Mesendoderm (in vitro differentiated cells): ENCODE measurements at regions not wholly inside any gene's neighbourhood (a gene's known extent, or its start where the extent isn't known, plus 50 kb on each side); places are given as distances from the start of the nearest gene placed in this dataset.

ENCODE experiments used
- DNase-seq: peaks from one replicate; pipeline ENCODE4 v3.0.0; 2013
- H2AK5ac ChIP-seq: 2 replicates; pipeline ENCODE4 v1.6.1; 2013; ENCODE audit warnings: low read length, inconsistent platforms
- H2BK120ac ChIP-seq: 2 replicates; pipeline ENCODE4 v1.6.1; 2013; ENCODE audit warnings: low read depth, mild to moderate bottlenecking, low read length, moderate library complexity, mixed read lengths
- H2BK15ac ChIP-seq: replicated peaks from 2 replicates; pipeline ENCODE4 v1.6.1; 2013; ENCODE audit warnings: low read depth, mild to moderate bottlenecking, moderate library complexity
- H2BK5ac ChIP-seq: 2 replicates; pipeline ENCODE4 v1.6.1; 2013; ENCODE audit warnings: low read length, inconsistent platforms
- H3K18ac ChIP-seq: 2 replicates; pipeline ENCODE4 v1.6.1; 2013; ENCODE audit warnings: mild to moderate bottlenecking, low read length, mixed read lengths
- H3K23ac ChIP-seq: one replicate; pipeline ENCODE4 v1.6.1; 2013; ENCODE audit warnings: low read length
- H3K27ac ChIP-seq: 2 replicates; pipeline ENCODE4 v1.5.1; 2013; ENCODE audit warnings: low read depth, mild to moderate bottlenecking, inconsistent platforms, low read length, moderate library complexity
- H3K27me3 ChIP-seq: 2 replicates; pipeline ENCODE4 v1.6.1; 2013; ENCODE audit warnings: low read length, control low read depth, mild to moderate bottlenecking, inconsistent platforms; ENCODE audit not compliant: insufficient read depth, poor library complexity
- H3K36me3 ChIP-seq: 2 replicates; pipeline ENCODE4 v1.6.1; 2013; ENCODE audit warnings: low read length, inconsistent platforms; ENCODE audit not compliant: control insufficient read depth, insufficient read depth
- H3K4ac ChIP-seq: one replicate; pipeline ENCODE4 v1.6.1; 2013; ENCODE audit warnings: low read depth, mild to moderate bottlenecking, low read length, moderate library complexity
- H3K4me1 ChIP-seq: 2 replicates; pipeline ENCODE4 v1.6.1; 2013; ENCODE audit warnings: low read depth, low read length, inconsistent platforms; ENCODE audit not compliant: control insufficient read depth
- H3K4me2 ChIP-seq: 2 replicates; pipeline ENCODE4 v1.6.1; 2013; ENCODE audit warnings: low read length
- H3K4me3 ChIP-seq: 2 replicates; pipeline ENCODE4 v1.5.1; 2013; ENCODE audit warnings: mild to moderate bottlenecking, low read length
- H3K56ac ChIP-seq: one replicate; pipeline ENCODE4 v1.6.1; 2013; ENCODE audit warnings: low read length
- H3K79me1 ChIP-seq: 2 replicates; pipeline ENCODE4 v1.6.1; 2013; ENCODE audit warnings: low read length, inconsistent platforms
- H3K79me2 ChIP-seq: 2 replicates; pipeline ENCODE4 v1.6.1; 2013; ENCODE audit warnings: mild to moderate bottlenecking, low read length; ENCODE audit not compliant: control insufficient read depth, insufficient read depth
- H3K9ac ChIP-seq: 2 replicates; pipeline ENCODE4 v1.6.1; 2013; ENCODE audit warnings: low read length, inconsistent platforms
- H4K5ac ChIP-seq: one replicate; pipeline ENCODE4 v1.6.1; 2013; ENCODE audit warnings: low read length
- H4K8ac ChIP-seq: one replicate; pipeline ENCODE4 v1.6.1; 2013; ENCODE audit warnings: low read depth, mild to moderate bottlenecking, control low read depth, low read length, moderate library complexity
- WGBS: extraction: QIAGEN DNeasy Blood & Tissue Kit; methylation state at CpG from one replicate; pipeline ENCODE4 v1.1.7; 2013; ENCODE audit warnings: low lambda C conversion rate, missing lambda C conversion rate; ENCODE audit not compliant: insufficient coverage; ENCODE audit errors: extremely low coverage; 5-methylcytosine and 5-hydroxymethylcytosine counted together

DNA sequence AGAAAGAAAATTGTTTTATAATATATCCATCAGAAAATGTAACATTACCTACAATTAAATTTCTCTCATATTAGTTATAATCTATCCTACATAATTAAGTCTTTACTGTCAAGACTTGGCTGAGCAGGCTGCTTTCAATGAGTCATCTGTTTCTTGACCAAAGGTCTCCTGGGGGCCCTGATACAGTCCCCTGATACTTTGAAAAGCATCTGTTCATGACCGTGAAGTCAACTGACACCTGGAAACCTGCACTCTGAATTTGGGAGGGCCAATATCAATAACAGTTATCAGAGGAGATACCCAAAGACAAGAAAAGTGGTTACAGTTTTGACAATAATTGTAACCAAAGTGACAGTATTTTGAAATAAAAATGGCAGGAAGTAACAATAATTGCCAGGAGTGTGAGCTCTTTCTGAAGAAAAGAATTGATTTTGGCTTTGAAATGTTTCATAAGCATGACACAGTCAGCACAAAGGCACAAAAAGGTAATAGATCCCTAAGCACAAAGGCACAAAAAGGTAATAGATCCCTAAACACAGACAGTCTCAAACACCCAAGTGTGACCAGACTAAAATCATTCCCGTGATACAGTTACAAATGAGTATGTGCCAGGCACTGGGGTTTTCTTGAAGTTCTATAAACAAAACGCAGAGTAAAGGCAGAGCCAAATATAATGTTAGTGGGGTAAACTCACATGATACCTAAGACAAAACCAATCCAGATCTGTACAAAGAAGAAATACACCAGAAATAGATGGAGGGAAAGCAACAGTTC, 260.7 kb downstream of the PLOD2 start:
- Histone ChIP-seq H3K4ac (no peak overlapping the region), H3K27me3 (no peaks in the 10 kb centered on the region), H3K18ac (no peak overlapping the region), H3K79me2 (no peaks in the 10 kb centered on the region), H4K8ac (no peak overlapping the region), H3K9ac (no peak overlapping the region), H2BK5ac (no peak overlapping the region), H3K79me1 (no peaks in the 10 kb centered on the region), H3K36me3 (no peaks in the 10 kb centered on the region), H3K4me1 (no peaks in the 10 kb centered on the region), H3K56ac (no peak overlapping the region), H4K5ac (no peak overlapping the region), H2BK15ac (no peak overlapping the region), H3K4me2 (no peak overlapping the region), H2AK5ac (no peak overlapping the region), H3K27ac (no peak overlapping the region), H2BK120ac (no peak overlapping the region), H3K23ac (no peak overlapping the region), H3K4me3 (no peak overlapping the region)
- no peak for DNase-seq
- WGBS: no CpG with 5 or more reads among the region's 3 CpGs

- Histone ChIP-seq H2AK5ac (no peak overlapping the region), H3K4me2 (no peak overlapping the region), H4K8ac (no peak overlapping the region), H3K27me3 (no peaks in the 10 kb centered on the region), H3K18ac (no peak overlapping the region), H3K79me2 (no peaks in the 10 kb centered on the region), H3K4ac (no peak overlapping the region), H3K56ac (no peak overlapping the region), H4K5ac (no peak overlapping the region), H3K4me1 (no peaks in the 10 kb centered on the region), H3K27ac (no peak overlapping the region), H2BK15ac (no peak overlapping the region), H3K9ac (no peak overlapping the region), H2BK5ac (no peak overlapping the region), H3K36me3 (no peaks in the 10 kb centered on the region), H3K23ac (no peak overlapping the region), H3K79me1 (no peaks in the 10 kb centered on the region), H3K4me3 (no peak overlapping the region), H2BK120ac (no peak overlapping the region)
- no peak for DNase-seq
- no CpG with 5 or more reads among the region's 1 CpG for WGBS
Measured at GRCh38 chr3:145902166-145902565, 258.8 kb downstream of the PLOD2 start.

- H3K79me2 ChIP-seq: no peaks in the 10 kb centered on the region
- H3K9ac ChIP-seq: no peak overlapping the region
- H3K4me3 ChIP-seq: no peak overlapping the region
- no peak overlapping the region for H4K8ac ChIP-seq
- H2AK5ac ChIP-seq: no peak overlapping the region
- H2BK120ac ChIP-seq: no peak overlapping the region
- H2BK15ac ChIP-seq: no peak overlapping the region
- no peaks in the 10 kb centered on the region for H3K36me3 ChIP-seq
- no peaks in the 10 kb centered on the region for H3K79me1 ChIP-seq
- no peaks in the 10 kb centered on the region for H3K27me3 ChIP-seq
- H4K5ac ChIP-seq: no peak overlapping the region
- no peaks in the 10 kb centered on the region for H3K4me1 ChIP-seq
- H3K4me2 ChIP-seq: no peak overlapping the region
- H3K23ac ChIP-seq: no peak overlapping the region
- H3K4ac ChIP-seq: no peak overlapping the region
- no peak overlapping the region for H3K18ac ChIP-seq
- H3K27ac ChIP-seq: no peak overlapping the region
- DNase-seq: no peak
- no peak overlapping the region for H3K56ac ChIP-seq
- H2BK5ac ChIP-seq: no peak overlapping the region
- no CpG with 5 or more reads among the region's 12 CpGs for WGBS
Measured at GRCh38 chr3:145903472-145904013, 257.4 kb downstream of the PLOD2 start.

GRCh38 chr3:145904138-145904537, 256.8 kb downstream of the PLOD2 start:
- no peak overlapping the region for H2BK5ac ChIP-seq
- H3K79me2 ChIP-seq: no peaks in the 10 kb centered on the region
- H2BK15ac ChIP-seq: no peak overlapping the region
- H2BK120ac ChIP-seq: no peak overlapping the region
- H3K4me1 ChIP-seq: no peaks in the 10 kb centered on the region
- H4K5ac ChIP-seq: no peak overlapping the region
- no peak overlapping the region for H3K4me3 ChIP-seq
- no peak overlapping the region for H3K4me2 ChIP-seq
- no peaks in the 10 kb centered on the region for H3K79me1 ChIP-seq
- H3K56ac ChIP-seq: no peak overlapping the region
- no peak overlapping the region for H3K27ac ChIP-seq
- no peak overlapping the region for H3K23ac ChIP-seq
- H3K27me3 ChIP-seq: no peaks in the 10 kb centered on the region
- H2AK5ac ChIP-seq: no peak overlapping the region
- DNase-seq: no peak
- WGBS: no CpG with 5 or more reads among the region's 7 CpGs
- H3K18ac ChIP-seq: no peak overlapping the region
- no peak overlapping the region for H3K9ac ChIP-seq
- H4K8ac ChIP-seq: no peak overlapping the region
- no peaks in the 10 kb centered on the region for H3K36me3 ChIP-seq
- H3K4ac ChIP-seq: no peak overlapping the region

- H3K4me3 ChIP-seq: no peak overlapping the region
- DNase-seq: no peak
- no peak overlapping the region for H3K4ac ChIP-seq
- H4K8ac ChIP-seq: no peak overlapping the region
- H2AK5ac ChIP-seq: no peak overlapping the region
- no peaks in the 10 kb centered on the region for H3K36me3 ChIP-seq
- H3K27me3 ChIP-seq: no peaks in the 10 kb centered on the region
- no peaks in the 10 kb centered on the region for H3K79me1 ChIP-seq
- H2BK5ac ChIP-seq: no peak overlapping the region
- H3K4me2 ChIP-seq: no peak overlapping the region
- no peak overlapping the region for H3K56ac ChIP-seq
- H3K27ac ChIP-seq: no peak overlapping the region
- H4K5ac ChIP-seq: no peak overlapping the region
- no peaks in the 10 kb centered on the region for H3K79me2 ChIP-seq
- no peaks in the 10 kb centered on the region for H3K4me1 ChIP-seq
- no peak overlapping the region for H3K9ac ChIP-seq
- no peak overlapping the region for H2BK15ac ChIP-seq
- no peak overlapping the region for H3K18ac ChIP-seq
- H2BK120ac ChIP-seq: no peak overlapping the region
- no peak overlapping the region for H3K23ac ChIP-seq
Measured at GRCh38 chr3:145906301-145906700, 254.7 kb downstream of the PLOD2 start.

GRCh38 chr3:145906755-145907154, 254.2 kb downstream of the PLOD2 start:
- H3K9ac ChIP-seq: no peak overlapping the region
- H4K8ac ChIP-seq: no peak overlapping the region
- no peak overlapping the region for H3K4me2 ChIP-seq
- no peaks in the 10 kb centered on the region for H3K79me1 ChIP-seq
- no peak for DNase-seq
- no peak overlapping the region for H3K27ac ChIP-seq
- no peak overlapping the region for H3K56ac ChIP-seq
- no peak overlapping the region for H3K4me3 ChIP-seq
- no peak overlapping the region for H2BK120ac ChIP-seq
- no peak overlapping the region for H3K4ac ChIP-seq
- H4K5ac ChIP-seq: no peak overlapping the region
- no peaks in the 10 kb centered on the region for H3K79me2 ChIP-seq
- H2BK5ac ChIP-seq: no peak overlapping the region
- no peaks in the 10 kb centered on the region for H3K27me3 ChIP-seq
- no peak overlapping the region for H3K18ac ChIP-seq
- H3K4me1 ChIP-seq: no peaks in the 10 kb centered on the region
- no peaks in the 10 kb centered on the region for H3K36me3 ChIP-seq
- H2BK15ac ChIP-seq: no peak overlapping the region
- no peak overlapping the region for H3K23ac ChIP-seq
- no CpG with 5 or more reads among the region's 2 CpGs for WGBS
- no peak overlapping the region for H2AK5ac ChIP-seq
